GM23248 (cell line): ENCODE measurements at regions not wholly inside any gene's neighbourhood (a gene's known extent, or its start where the extent isn't known, plus 50 kb on each side); places are given as distances from the start of the nearest gene placed in this dataset.

Source experiments
- DNase-seq: peaks from one replicate; pipeline ENCODE4 v3.0.0-alpha.2; 2015
- H2AFZ ChIP-seq: fragments of 200-600 bp; sonication (generic); 2 replicates; pipeline ENCODE4 v1.6.1; 2016; ENCODE audit warnings: antibody characterized with exemption
- H3F3A ChIP-seq: fragments of 200-600 bp; sonication (generic); 2 replicates; pipeline ENCODE4 v1.6.1; 2016; ENCODE audit warnings: mild to moderate bottlenecking, antibody characterized with exemption, mixed run types; ENCODE audit not compliant: insufficient read depth
- H3K27ac ChIP-seq: fragments of 200-600 bp; sonication (generic); 2 replicates; pipeline ENCODE4 v1.5.1; 2016; ENCODE audit warnings: mild to moderate bottlenecking
- H3K27me3 ChIP-seq: fragments of 200-600 bp; sonication (generic); replicated peaks from 2 replicates; pipeline ENCODE4 v1.6.1; 2016; ENCODE audit warnings: mild to moderate bottlenecking; ENCODE audit not compliant: insufficient read depth
- H3K36me3 ChIP-seq: fragments of 200-600 bp; sonication (generic); 2 replicates; pipeline ENCODE4 v1.6.1; 2016; ENCODE audit warnings: low read depth, mild to moderate bottlenecking
- H3K4me1 ChIP-seq: fragments of 200-600 bp; sonication (generic); 2 replicates; pipeline ENCODE4 v1.6.1; 2016; ENCODE audit warnings: mild to moderate bottlenecking; ENCODE audit not compliant: insufficient read depth
- H3K4me2 ChIP-seq: fragments of 200-600 bp; sonication (generic); one replicate; pipeline ENCODE4 v1.6.1; 2016; ENCODE audit warnings: mild to moderate bottlenecking; ENCODE audit not compliant: unreplicated experiment
- H3K4me3 ChIP-seq: fragments of 200-600 bp; sonication (generic); 2 replicates; pipeline ENCODE4 v1.5.1; 2016; ENCODE audit warnings: mild to moderate bottlenecking
- H3K79me2 ChIP-seq: fragments of 200-600 bp; sonication (generic); 2 replicates; pipeline ENCODE4 v1.6.1; 2016; ENCODE audit warnings: mild to moderate bottlenecking; ENCODE audit not compliant: insufficient read depth
- H3K9ac ChIP-seq: fragments of 200-600 bp; sonication (generic); 2 replicates; pipeline ENCODE4 v1.6.1; 2016; ENCODE audit warnings: mild to moderate bottlenecking
- H3K9me2 ChIP-seq: fragments of 200-600 bp; sonication (generic); 2 replicates; pipeline ENCODE4 v1.6.1; 2016; ENCODE audit warnings: mixed run types, mild to moderate bottlenecking, moderate library complexity; ENCODE audit not compliant: insufficient read depth
- H3K9me3 ChIP-seq: fragments of 200-600 bp; sonication (generic); one replicate; pipeline ENCODE4 v1.6.1; 2017; ENCODE audit warnings: low read depth
- H4K20me1 ChIP-seq: fragments of 200-600 bp; sonication (generic); 2 replicates; pipeline ENCODE4 v1.6.0; 2016; ENCODE audit not compliant: insufficient read depth
- EZH2 ChIP-seq: fragments of 200-600 bp; sonication (generic); IDR thresholded peaks from 2 replicates; pipeline ENCODE4 v1.6.1; 2018; ENCODE audit warnings: antibody characterized with exemption, mild to moderate bottlenecking; ENCODE audit not compliant: insufficient read depth, poor library complexity, severe bottlenecking
- EZH2phosphoT487 ChIP-seq: fragments of 200-600 bp; sonication (generic); IDR thresholded peaks from 2 replicates; pipeline ENCODE4 v1.6.1; 2018; ENCODE audit warnings: antibody characterized with exemption, moderate library complexity, mild to moderate bottlenecking, low read depth; ENCODE audit not compliant: insufficient read depth
- WGBS, 2 experiments: methylation state at CpG; one replicate each; pipeline ENCODE4 v1.1.6; 2015 to 2017; ENCODE audit warnings: low lambda C conversion rate in 2 of 2, low coverage in 1 of 2; ENCODE audit errors: missing lambda C conversion rate in 2 of 2; 5-methylcytosine and 5-hydroxymethylcytosine counted together
- in situ Hi-C: fragments of 300-500 bp; cut with MboI; formaldehyde crosslinking; loops from 2 replicates; pipeline ENCODE4 v1.15.0; 2020

GRCh38 chr14:29109589-29109988 lies 343.0 kb downstream of the FOXG1 start:
- TF ChIP-seq EZH2phosphoT487 (no peak), EZH2 (no peak)
- in situ Hi-C loops = no loop called here

GRCh38 chr14:29111554-29111953 lies 345.0 kb downstream of the FOXG1 start:
- DNase-seq = no peak
- no peaks in the 10 kb centered on the region for H3K9me3 ChIP-seq
- H3K4me1 ChIP-seq = 0 out of 2 replicates have a peak, but pooled peaks cover 4% of the 10 kb centered on the region
- no peaks in the 10 kb centered on the region for H3K9me2 ChIP-seq
- no peaks in the 10 kb centered on the region for H3F3A ChIP-seq
- H2AFZ ChIP-seq = peak overlapping the region; percentile 61
- H3K4me2 ChIP-seq = no peak overlapping the region
- no peak overlapping the region for H3K9ac ChIP-seq
- H4K20me1 ChIP-seq = no peaks in the 10 kb centered on the region
- no peaks in the 10 kb centered on the region for H3K27me3 ChIP-seq
- no peaks in the 10 kb centered on the region for H3K36me3 ChIP-seq
- no peak overlapping the region for H3K27ac ChIP-seq
- no peak for TF ChIP-seq EZH2phosphoT487
- no peak for TF ChIP-seq EZH2
- H3K79me2 ChIP-seq = no peaks in the 10 kb centered on the region
- in situ Hi-C loops = no loop called here
- no peak overlapping the region for H3K4me3 ChIP-seq
- 36 to 54% methylated on average over 3 of the region's 3 CpGs for WGBS, 2 experiments

More at GRCh38 chr14:29109589-29109988, 343.0 kb downstream of the FOXG1 start:
- no peaks in the 10 kb centered on the region for H3K27me3 ChIP-seq
- H3K27ac ChIP-seq = no peak overlapping the region
- no peak overlapping the region for H3K4me2 ChIP-seq
- no peaks in the 10 kb centered on the region for H3K9me3 ChIP-seq
- no peak for DNase-seq
- no peaks in the 10 kb centered on the region for H3K79me2 ChIP-seq
- no peak overlapping the region for H2AFZ ChIP-seq
- 0 out of 2 replicates have a peak, but pooled peaks cover 4% of the 10 kb centered on the region for H3K4me1 ChIP-seq
- no peaks in the 10 kb centered on the region for H3K9me2 ChIP-seq
- H4K20me1 ChIP-seq = no peaks in the 10 kb centered on the region
- 35 to 44% methylated on average over 1 of the region's 1 CpG for WGBS, 2 experiments
- H3K9ac ChIP-seq = no peak overlapping the region
- no peaks in the 10 kb centered on the region for H3F3A ChIP-seq
- H3K4me3 ChIP-seq = no peak overlapping the region
- no peaks in the 10 kb centered on the region for H3K36me3 ChIP-seq

DNA sequence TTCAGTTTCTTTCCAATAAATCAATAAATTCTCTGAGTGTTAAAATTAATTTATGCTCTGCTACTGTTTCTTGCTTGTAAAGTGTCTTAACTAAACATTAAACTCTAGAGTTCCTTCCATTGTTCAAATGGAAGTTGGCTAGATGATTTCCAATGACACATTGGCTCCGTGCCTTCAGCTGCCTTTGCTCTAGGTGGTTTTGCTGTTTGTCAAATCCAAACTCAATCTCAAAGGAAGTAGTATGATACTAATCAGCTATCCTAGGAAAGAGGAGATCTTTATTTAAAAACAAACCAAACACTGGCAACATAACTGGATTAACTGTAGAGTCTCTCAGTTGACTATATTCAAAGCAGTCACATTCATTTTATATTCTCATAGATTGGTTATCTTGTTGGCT lies 356.4 kb downstream of the FOXG1 start:
- Histone ChIP-seq H3K9me3 (no peaks in the 10 kb centered on the region), H3K27me3 (no peaks in the 10 kb centered on the region), H3K36me3 (no peaks in the 10 kb centered on the region), H3K4me1 (no peaks in the 10 kb centered on the region), H3K27ac (no peak overlapping the region), H3K9me2 (no peaks in the 10 kb centered on the region), H3F3A (no peaks in the 10 kb centered on the region), H4K20me1 (no peaks in the 10 kb centered on the region), H3K9ac (no peak overlapping the region), H3K79me2 (no peaks in the 10 kb centered on the region), H2AFZ (no peak overlapping the region), H3K4me2 (no peak overlapping the region), H3K4me3 (no peak overlapping the region)
- no peak for DNase-seq
- 55 to 76% methylated on average over 1 of the region's 1 CpG for WGBS, 2 experiments
- in situ Hi-C loops = no loop called here
- TF ChIP-seq EZH2phosphoT487 = no peak
- no peak for TF ChIP-seq EZH2

GRCh38 chr14:29126361-29126760 lies 359.8 kb downstream of the FOXG1 start:
- Histone ChIP-seq H3K27me3 (no peaks in the 10 kb centered on the region), H3K4me1 (no peaks in the 10 kb centered on the region), H3K27ac (no peak overlapping the region), H4K20me1 (no peaks in the 10 kb centered on the region), H3F3A (no peaks in the 10 kb centered on the region), H3K9ac (no peak overlapping the region), H2AFZ (0 out of 2 replicates have a peak overlapping the region, but pooled peaks have one; percentile 12), H3K4me2 (no peak overlapping the region), H3K9me3 (no peaks in the 10 kb centered on the region), H3K36me3 (no peaks in the 10 kb centered on the region), H3K9me2 (no peaks in the 10 kb centered on the region), H3K4me3 (no peak overlapping the region), H3K79me2 (no peaks in the 10 kb centered on the region)
- TF ChIP-seq EZH2phosphoT487 (no peak), EZH2 (no peak)
- no peak for DNase-seq
- in situ Hi-C loops = no loop called here
- 60 to 66% methylated on average over 4 of the region's 4 CpGs for WGBS, 2 experiments

- no peaks in the 10 kb centered on the region for H3F3A ChIP-seq
- H3K4me3 ChIP-seq = no peak overlapping the region
- 0 out of 2 replicates have a peak overlapping the region, but pooled peaks have one; percentile 12 for H2AFZ ChIP-seq
- H3K4me2 ChIP-seq = no peak overlapping the region
- H3K27me3 ChIP-seq = no peaks in the 10 kb centered on the region
- no peak overlapping the region for H3K27ac ChIP-seq
- no peaks in the 10 kb centered on the region for H3K4me1 ChIP-seq
- 70 to 71% methylated on average over 2 of the region's 2 CpGs for WGBS, 2 experiments
- H4K20me1 ChIP-seq = no peaks in the 10 kb centered on the region
- no peaks in the 10 kb centered on the region for H3K79me2 ChIP-seq
- H3K36me3 ChIP-seq = no peaks in the 10 kb centered on the region
- TF ChIP-seq EZH2phosphoT487 (no peak), EZH2 (no peak)
- in situ Hi-C loops = no loop called here
- H3K9me3 ChIP-seq = no peaks in the 10 kb centered on the region
- DNase-seq = no peak
- H3K9ac ChIP-seq = no peak overlapping the region
- H3K9me2 ChIP-seq = no peaks in the 10 kb centered on the region
Measured at GRCh38 chr14:29126865-29127264, 360.3 kb downstream of the FOXG1 start.
